ENCODE measurements at regions not wholly inside any gene's neighbourhood (a gene's known extent, or its start where the extent isn't known, plus 50 kb on each side); places are given as distances from the start of the nearest gene placed in this dataset.
"Not testable (repeated sequence)": the region's sequence is repeated elsewhere in the genome, so short reads cannot be mapped to it uniquely, and the experiment has no call there.

GRCh38 chr21:28013123-28013522 lies 979.6 kb downstream of the LTN1 start:
- intact Hi-C loops (cut with DNase I); DNase-seq: not testable (repeated sequence)

GRCh38 chr21:28011970-28012369 lies 980.7 kb downstream of the LTN1 start:
- intact Hi-C loops (cut with DNase I), result not testable (repeated sequence)

GRCh38 chr21:28008245-28008644 lies 984.4 kb downstream of the LTN1 start:
- DNase-seq; intact Hi-C loops (cut with DNase I): not testable (repeated sequence)

More at GRCh38 chr21:28011970-28012369, 980.7 kb downstream of the LTN1 start:
- not testable (repeated sequence) for DNase-seq

GRCh38 chr21:28003627-28004026 lies 989.0 kb downstream of the LTN1 start:
- DNase-seq; intact Hi-C loops (cut with DNase I): not testable (repeated sequence)

- intact Hi-C loops (cut with DNase I), result not testable (repeated sequence)
Observed at GRCh38 chr21:27996906-27997305, 995.8 kb downstream of the LTN1 start.

GRCh38 chr21:27984663-27985325 lies 1007.9 kb downstream of the LTN1 start:
- DNase-seq; intact Hi-C loops (cut with DNase I): not testable (repeated sequence)

More at GRCh38 chr21:27996906-27997305, 995.8 kb downstream of the LTN1 start:
- not testable (repeated sequence) for DNase-seq

GRCh38 chr21:27979446-27979845 lies 1012.6 kb upstream of the ADAMTS5 start:
- DNase-seq; intact Hi-C loops (cut with DNase I): not testable (repeated sequence)

- intact Hi-C loops (cut with DNase I), result no loop called here
- DNase-seq, result no peak
Observed at GRCh38 chr21:27975514-27975913, 1008.6 kb upstream of the ADAMTS5 start.

- intact Hi-C loops (cut with DNase I); DNase-seq: not testable (repeated sequence)
Observed at GRCh38 chr21:27974152-27974551, 1007.3 kb upstream of the ADAMTS5 start.

- intact Hi-C loops (cut with DNase I); DNase-seq: not testable (repeated sequence)
Observed at GRCh38 chr21:27968240-27968639, 1001.4 kb upstream of the ADAMTS5 start.

- no peak for DNase-seq
Observed at GRCh38 chr21:27954543-27955165, 987.8 kb upstream of the ADAMTS5 start.

GRCh38 chr21:27953340-27954045 lies 986.6 kb upstream of the ADAMTS5 start:
- DNase-seq, result no peak
- intact Hi-C loops (cut with DNase I), result no loop called here

More at GRCh38 chr21:27954543-27955165, 987.8 kb upstream of the ADAMTS5 start:
- intact Hi-C loops (cut with DNase I), result no loop called here

GRCh38 chr21:27949093-27949492 lies 982.2 kb upstream of the ADAMTS5 start:
- intact Hi-C loops (cut with DNase I); DNase-seq: not testable (repeated sequence)

GRCh38 chr21:27930108-27930767 lies 963.4 kb upstream of the ADAMTS5 start:
- intact Hi-C loops (cut with DNase I); DNase-seq: not testable (repeated sequence)

GRCh38 chr21:27929179-27929578 lies 962.3 kb upstream of the ADAMTS5 start:
- DNase-seq; intact Hi-C loops (cut with DNase I): not testable (repeated sequence)

- DNase-seq; intact Hi-C loops (cut with DNase I): not testable (repeated sequence)
Observed at GRCh38 chr21:27928534-27929115, 961.7 kb upstream of the ADAMTS5 start.

- DNase-seq; intact Hi-C loops (cut with DNase I): not testable (repeated sequence)
Observed at GRCh38 chr21:27921421-27921820, 954.5 kb upstream of the ADAMTS5 start.

GRCh38 chr21:27917966-27918365 lies 951.1 kb upstream of the ADAMTS5 start:
- DNase-seq; intact Hi-C loops (cut with DNase I): not testable (repeated sequence)

- intact Hi-C loops (cut with DNase I), result not testable (repeated sequence)
Observed at GRCh38 chr21:27916326-27916725, 949.4 kb upstream of the ADAMTS5 start.

GRCh38 chr21:27912133-27912532 lies 945.2 kb upstream of the ADAMTS5 start:
- DNase-seq; intact Hi-C loops (cut with DNase I): not testable (repeated sequence)

More at GRCh38 chr21:27916326-27916725, 949.4 kb upstream of the ADAMTS5 start:
- not testable (repeated sequence) for DNase-seq

All from posterior cingulate gyrus (tissue), 11 donors.